GM12878 (cell line): ENCODE measurements at regions not wholly inside any gene's neighbourhood (a gene's known extent, or its start where the extent isn't known, plus 50 kb on each side); places are given as distances from the start of the nearest gene placed in this dataset.

ENCODE experiments used
- ATAC-seq: fragments of 200-7000 bp; cut with Tn5 transposase; 3 replicates; pipeline ENCODE4 v1.9.1; 2020; ENCODE audit warnings: mild to moderate bottlenecking, moderate library complexity
- BruUV-seq: library from RNA; stranded (reverse); fragments of 400-500 nt; replicated peaks from 2 replicates; lab custom pipeline; 2021; lab: Mats Ljungman, UMichigan
- CTCF ChIA-PET: fragments of 300-600 bp; sonication (Branson Sonifier 250); formaldehyde crosslinking; extraction: SDS; loops from one replicate; lab custom pipeline; 2021; ENCODE audit warnings: inconsistent platforms; lab: Yijun Ruan, JAX
- POLR2A ChIA-PET: fragments of 350-600 bp; formaldehyde crosslinking; extraction: SDS; loops from one replicate; lab custom pipeline; 2021; ENCODE audit warnings: inconsistent platforms; lab: Charles Lee
- RAD21 ChIA-PET: fragments of 300-600 bp; sonication (Branson Sonifier 250); formaldehyde crosslinking; loops from one replicate; lab custom pipeline; 2023; ENCODE audit warnings: antibody characterized with exemption; ENCODE audit not compliant: unreplicated experiment; lab: Charles Lee
- SMC1A ChIA-PET: fragments of 300-600 bp; sonication (Branson Sonifier 250); formaldehyde crosslinking; loops from one replicate; lab custom pipeline; 2023; ENCODE audit not compliant: unreplicated experiment, uncharacterized antibody; lab: Charles Lee
- DNase-seq: peaks from one replicate; pipeline ENCODE4 v3.0.0-alpha.2; 2011; ENCODE audit warnings: low read depth, low spot score
- FAIRE-seq: peaks from 3 replicates; lab custom pipeline; 2011; peaks lifted over from hg19 to GRCh38; lab: Jason Lieb, UNC
- H2AFZ ChIP-seq: 2 replicates; pipeline ENCODE4 v1.6.0; 2011; ENCODE audit warnings: low read depth, low read length, control low read depth; ENCODE audit not compliant: control insufficient read depth
- H3K27ac ChIP-seq: 2 replicates; pipeline ENCODE4 v1.5.1; 2011; ENCODE audit warnings: control low read depth; ENCODE audit not compliant: control insufficient read depth, insufficient read depth
- H3K27me3 ChIP-seq, 2 experiments: replicated peaks in 1 of 2; 2 replicates each; pipeline versions ENCODE4 v1.6.0 to v1.6.1; 2011; ENCODE audit warnings: low read length in 1 of 2; ENCODE audit not compliant: control insufficient read depth in 2 of 2, insufficient read depth in 2 of 2
- H3K36me3 ChIP-seq, 2 experiments: 2 replicates each; pipeline ENCODE4 v1.5.1; 2011; ENCODE audit warnings: low read length in 1 of 2; ENCODE audit not compliant: control insufficient read depth in 2 of 2, insufficient read depth in 2 of 2
- H3K4me1 ChIP-seq: 2 replicates; pipeline ENCODE4 v1.6.1; 2011; ENCODE audit warnings: mild to moderate bottlenecking, low read length, moderate library complexity, mixed read lengths; ENCODE audit not compliant: control insufficient read depth, insufficient read depth
- H3K4me2 ChIP-seq: 2 replicates; pipeline ENCODE4 v1.6.0; 2011; ENCODE audit warnings: control low read depth; ENCODE audit not compliant: control insufficient read depth, insufficient read depth
- H3K4me3 ChIP-seq: fragments of 200-600 bp; sonication (generic); 2 replicates; pipeline ENCODE4 v1.5.1; 2016
- H3K79me2 ChIP-seq: 2 replicates; pipeline ENCODE4 v1.6.0; 2011; ENCODE audit warnings: low read length; ENCODE audit not compliant: control insufficient read depth, insufficient read depth
- H3K9ac ChIP-seq: 2 replicates; pipeline ENCODE4 v1.8.0; 2011; ENCODE audit warnings: low read length, control low read depth, mixed read lengths; ENCODE audit not compliant: control insufficient read depth, insufficient read depth
- H3K9me3 ChIP-seq: replicated peaks from 3 replicates; pipeline ENCODE4 v1.5.1; 2011; ENCODE audit warnings: mild to moderate bottlenecking, low read length; ENCODE audit not compliant: control insufficient read depth, insufficient read depth
- H4K20me1 ChIP-seq: 2 replicates; pipeline ENCODE4 v1.6.0; 2011; ENCODE audit not compliant: control insufficient read depth, insufficient read depth
- CBFB ChIP-seq: IDR thresholded peaks from 2 replicates; pipeline ENCODE4 v1.6.1; 2016; ENCODE audit warnings: antibody characterized with exemption, low read depth
- CHD1 ChIP-seq: IDR thresholded peaks from 2 replicates; pipeline ENCODE4 v1.6.1; 2012; ENCODE audit warnings: low read depth, low read length, improper control_type of control experiment
- EGR1 ChIP-seq, 2 experiments: IDR thresholded peaks; 1 replicate in 1 of 2; 2 replicates in 1 of 2; pipeline ENCODE4 v1.6.1; 2011 to 2012; ENCODE audit warnings: low read depth in 2 of 2, low read length in 2 of 2, borderline replicate concordance in 1 of 2, mild to moderate bottlenecking in 1 of 2, moderate library complexity in 1 of 2
- FOXK2 ChIP-seq: fragments of 450-650 bp; IDR thresholded peaks from 2 replicates; pipeline ENCODE4 v1.6.1; 2017; ENCODE audit warnings: mild to moderate bottlenecking, moderate library complexity
- HCFC1 ChIP-seq: fragments of 150-350 bp; IDR thresholded peaks from 2 replicates; pipeline ENCODE4 v1.6.1; 2014; ENCODE audit warnings: low read length
- MEF2A ChIP-seq: IDR thresholded peaks from 2 replicates; pipeline ENCODE4 v1.6.1; 2011; ENCODE audit warnings: low read depth, mild to moderate bottlenecking, low read length, moderate library complexity; ENCODE audit not compliant: insufficient read depth
- SREBF1 ChIP-seq: IDR thresholded peaks from 2 replicates; pipeline ENCODE4 v1.6.1; 2012; ENCODE audit warnings: mild to moderate bottlenecking, low read length
- TARDBP ChIP-seq: IDR thresholded peaks from 2 replicates; pipeline ENCODE4 v1.6.1; 2016; ENCODE audit warnings: borderline replicate concordance
- ZNF622 ChIP-seq: fragments of 450-650 bp; IDR thresholded peaks from 2 replicates; pipeline ENCODE4 v1.6.1; 2017; ENCODE audit warnings: mild to moderate bottlenecking, inconsistent platforms
- WGBS: methylation state at CpG from one replicate; pipeline ENCODE4 v1.1.6; 2016; ENCODE audit warnings: low lambda C conversion rate; ENCODE audit not compliant: insufficient replicate concordance, insufficient coverage; ENCODE audit errors: missing lambda C conversion rate; 5-methylcytosine and 5-hydroxymethylcytosine counted together
- in situ Hi-C: fragments of 300-500 bp; cut with MboI; formaldehyde crosslinking; loops from 9 replicates; pipeline ENCODE4 v1.14.3; 2018; ENCODE audit warnings: mixed read lengths
- intact Hi-C: fragments of 100-400 bp; cut with micrococcal nuclease; formaldehyde crosslinking; loops from one replicate; pipeline ENCODE4 v1.14.2; 2022; ENCODE audit not compliant: unreplicated experiment
- TF ChIP-seq, protein P1 (sequence below): IDR thresholded peaks from 2 replicates; pipeline ENCODE4 v1.6.1; 2012; ENCODE audit warnings: low read depth, low read length, improper control_type of control experiment
- TF ChIP-seq, protein P2 (sequence below): fragments of 450-650 bp; IDR thresholded peaks from 2 replicates; pipeline ENCODE4 v1.6.1; 2017; ENCODE audit warnings: mild to moderate bottlenecking, moderate library complexity

DNA sequence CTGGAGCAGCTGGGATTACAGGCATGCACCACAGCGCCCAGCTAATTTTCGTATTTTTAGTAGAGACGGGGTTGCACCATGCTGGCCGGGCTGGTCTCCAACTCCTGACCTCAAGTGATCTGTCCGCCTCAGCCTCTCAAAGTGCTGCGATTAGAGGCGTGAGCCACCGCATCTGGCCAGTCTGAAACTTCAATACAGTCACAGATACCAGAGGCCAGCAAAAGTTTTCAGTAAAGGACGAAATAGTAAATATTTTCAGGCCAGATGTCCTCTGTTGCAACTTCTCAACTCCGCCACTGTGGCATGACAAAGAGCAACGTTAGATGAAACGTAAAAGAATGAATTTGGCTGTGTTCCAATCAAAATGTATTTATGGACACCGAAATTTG is 403.6 kb downstream of the MN1 start:
- WGBS = 41% methylated on average over 13 of the region's 13 CpGs
- Histone ChIP-seq H3K9me3 (no peaks in the 10 kb centered on the region; the same call in 2 of the 3 replicates), H4K20me1 (no peaks in the 10 kb centered on the region), H2AFZ (no peak overlapping the region), H3K79me2 (no peaks in the 10 kb centered on the region), H3K27me3 (no peaks in the 10 kb centered on the region), H3K27ac (no peak overlapping the region), H3K9ac (no peak overlapping the region), H3K36me3 (no peaks in the 10 kb centered on the region), H3K4me2 (no peak overlapping the region), H3K4me3 (no peak overlapping the region), H3K4me1 (no peaks in the 10 kb centered on the region)
- intact Hi-C loops (no loop called here), in situ Hi-C loops (loop anchor here (5.0 kb wide), 1 partner anchor 49 kb away; no protein-coding TSS in a partner anchor)
- ChIA-PET RAD21 (no interaction called here), SMC1A (no interaction called here), CTCF (no interaction called here), POLR2A (no interaction called here)
- FAIRE-seq (no peak), DNase-seq (no peak), ATAC-seq (no peak)
- TF ChIP-seq HCFC1 (no peak), MEF2A (no peak), FOXK2 (no peak), TARDBP (no peak), CHD1 (no peak), ZNF622 (no peak), EGR1 (IDR thresholded peaks at IDR 0.05; ENCODE audit: borderline replicate concordance in 1 of 2, low read depth in 2 of 2, low read length in 2 of 2) (no peak), CBFB (no peak), SREBF1 (no peak)
- TF ChIP-seq, protein P1, sequence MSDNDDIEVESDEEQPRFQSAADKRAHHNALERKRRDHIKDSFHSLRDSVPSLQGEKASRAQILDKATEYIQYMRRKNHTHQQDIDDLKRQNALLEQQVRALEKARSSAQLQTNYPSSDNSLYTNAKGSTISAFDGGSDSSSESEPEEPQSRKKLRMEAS = no peak
- TF ChIP-seq, protein P2, sequence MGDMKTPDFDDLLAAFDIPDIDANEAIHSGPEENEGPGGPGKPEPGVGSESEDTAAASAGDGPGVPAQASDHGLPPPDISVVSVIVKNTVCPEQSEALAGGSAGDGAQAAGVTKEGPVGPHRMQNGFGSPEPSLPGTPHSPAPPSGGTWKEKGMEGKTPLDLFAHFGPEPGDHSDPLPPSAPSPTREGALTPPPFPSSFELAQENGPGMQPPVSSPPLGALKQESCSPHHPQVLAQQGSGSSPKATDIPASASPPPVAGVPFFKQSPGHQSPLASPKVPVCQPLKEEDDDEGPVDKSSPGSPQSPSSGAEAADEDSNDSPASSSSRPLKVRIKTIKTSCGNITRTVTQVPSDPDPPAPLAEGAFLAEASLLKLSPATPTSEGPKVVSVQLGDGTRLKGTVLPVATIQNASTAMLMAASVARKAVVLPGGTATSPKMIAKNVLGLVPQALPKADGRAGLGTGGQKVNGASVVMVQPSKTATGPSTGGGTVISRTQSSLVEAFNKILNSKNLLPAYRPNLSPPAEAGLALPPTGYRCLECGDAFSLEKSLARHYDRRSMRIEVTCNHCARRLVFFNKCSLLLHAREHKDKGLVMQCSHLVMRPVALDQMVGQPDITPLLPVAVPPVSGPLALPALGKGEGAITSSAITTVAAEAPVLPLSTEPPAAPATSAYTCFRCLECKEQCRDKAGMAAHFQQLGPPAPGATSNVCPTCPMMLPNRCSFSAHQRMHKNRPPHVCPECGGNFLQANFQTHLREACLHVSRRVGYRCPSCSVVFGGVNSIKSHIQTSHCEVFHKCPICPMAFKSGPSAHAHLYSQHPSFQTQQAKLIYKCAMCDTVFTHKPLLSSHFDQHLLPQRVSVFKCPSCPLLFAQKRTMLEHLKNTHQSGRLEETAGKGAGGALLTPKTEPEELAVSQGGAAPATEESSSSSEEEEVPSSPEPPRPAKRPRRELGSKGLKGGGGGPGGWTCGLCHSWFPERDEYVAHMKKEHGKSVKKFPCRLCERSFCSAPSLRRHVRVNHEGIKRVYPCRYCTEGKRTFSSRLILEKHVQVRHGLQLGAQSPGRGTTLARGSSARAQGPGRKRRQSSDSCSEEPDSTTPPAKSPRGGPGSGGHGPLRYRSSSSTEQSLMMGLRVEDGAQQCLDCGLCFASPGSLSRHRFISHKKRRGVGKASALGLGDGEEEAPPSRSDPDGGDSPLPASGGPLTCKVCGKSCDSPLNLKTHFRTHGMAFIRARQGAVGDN = no peak
- BruUV-seq = no TSS peak
